WTC11 (cell line): ENCODE measurements at regions not wholly inside any gene's neighbourhood (a gene's known extent, or its start where the extent isn't known, plus 50 kb on each side); places are given as distances from the start of the nearest gene placed in this dataset.

Source experiments
- ATF1 ChIP-seq: sonication (generic); formaldehyde crosslinking; IDR thresholded peaks from 2 replicates; pipeline ENCODE4 v1.8.1; 2023; ENCODE audit warnings: mild to moderate bottlenecking, moderate library complexity, missing genetic modification reagents
- FOXJ3 ChIP-seq: sonication (generic); formaldehyde crosslinking; IDR thresholded peaks from 2 replicates; pipeline ENCODE4 v1.9.0; 2021; ENCODE audit warnings: missing genetic modification reagents, mild to moderate bottlenecking, borderline replicate concordance
- GABPB1 ChIP-seq: sonication (generic); formaldehyde crosslinking; IDR thresholded peaks from 2 replicates; pipeline ENCODE4 v1.8.1; 2023; ENCODE audit warnings: mild to moderate bottlenecking, missing genetic modification reagents
- NFE2L1 ChIP-seq: sonication (generic); formaldehyde crosslinking; IDR thresholded peaks from 2 replicates; pipeline ENCODE4 v1.8.1; 2023; ENCODE audit warnings: missing genetic modification reagents
- NFYB ChIP-seq: sonication (generic); formaldehyde crosslinking; conservative IDR thresholded peaks from 2 replicates; pipeline ENCODE4 v1.8.0; 2022; ENCODE audit warnings: low read depth, missing genetic modification reagents
- SMAD3 ChIP-seq: sonication (generic); formaldehyde crosslinking; IDR thresholded peaks from 2 replicates; pipeline ENCODE4 v1.8.0; 2022; ENCODE audit warnings: missing genetic modification reagents, mild to moderate bottlenecking, borderline replicate concordance
- TCF7 ChIP-seq: sonication (generic); formaldehyde crosslinking; IDR thresholded peaks from 2 replicates; pipeline ENCODE4 v1.8.0; 2022; ENCODE audit warnings: mild to moderate bottlenecking, low read depth, missing genetic modification reagents, moderate library complexity
- ZBTB21 ChIP-seq: sonication (generic); formaldehyde crosslinking; IDR thresholded peaks from 2 replicates; pipeline ENCODE4 v1.8.1; 2023; ENCODE audit warnings: mild to moderate bottlenecking, missing genetic modification reagents, borderline replicate concordance
- ZNF416 ChIP-seq: fragments of 250-450 bp; sonication (Bioruptor Pico); IDR thresholded peaks from 2 replicates; pipeline ENCODE4 v1.9.0; 2021; ENCODE audit warnings: mild to moderate bottlenecking, inconsistent platforms
- TF ChIP-seq, protein P1 (sequence below): fragments of 200-600 bp; IDR thresholded peaks from 2 replicates; pipeline ENCODE4 v1.8.0; 2022; ENCODE audit warnings: antibody characterized with exemption
- TF ChIP-seq, protein P2 (sequence below): sonication (generic); formaldehyde crosslinking; IDR thresholded peaks from 2 replicates; pipeline ENCODE4 v1.8.1; 2023; ENCODE audit warnings: mild to moderate bottlenecking, missing genetic modification reagents, moderate library complexity
- TF ChIP-seq, protein P3 (sequence below): sonication (generic); formaldehyde crosslinking; IDR thresholded peaks from 2 replicates; pipeline ENCODE4 v1.8.1; 2022; ENCODE audit warnings: low read depth, missing genetic modification reagents, borderline replicate concordance
- TF ChIP-seq, protein P4 (sequence below): sonication (generic); formaldehyde crosslinking; conservative IDR thresholded peaks from 2 replicates; pipeline ENCODE4 v1.8.1; 2022; ENCODE audit warnings: mild to moderate bottlenecking, missing genetic modification reagents
- TF ChIP-seq, protein P5 (sequence below): sonication (generic); formaldehyde crosslinking; IDR thresholded peaks from 2 replicates; pipeline ENCODE4 v1.8.0; 2022; ENCODE audit warnings: mild to moderate bottlenecking, missing genetic modification reagents

DNA sequence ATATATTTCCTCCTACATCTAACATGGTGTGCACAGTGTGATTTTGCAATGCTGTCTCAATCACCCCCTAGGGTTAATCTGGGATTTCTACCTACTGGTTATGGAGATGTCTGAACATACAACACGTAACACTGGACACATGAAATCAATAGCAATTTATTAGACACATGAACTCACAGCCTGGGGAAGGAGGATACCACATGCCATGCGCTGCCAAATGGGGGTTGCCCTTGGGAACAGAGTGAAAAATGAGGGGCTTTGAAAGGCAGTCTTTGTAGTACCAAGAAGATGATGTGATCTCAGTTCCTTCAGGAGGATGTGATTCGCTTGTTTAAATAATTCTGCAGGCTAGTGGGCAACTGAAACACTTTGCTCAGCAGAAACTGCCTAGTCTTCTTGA is 253.6 kb upstream of the LRRC4C start:
- TF ChIP-seq ZBTB21 (CRISPR knock-in tag) (no peak), NFE2L1 (CRISPR knock-in tag) (no peak), TCF7 (CRISPR knock-in tag) (no peak), SMAD3 (CRISPR knock-in tag) (no peak), ATF1 (CRISPR knock-in tag) (no peak), ZNF416 (CRISPR knock-in tag) (no peak), NFYB (CRISPR knock-in tag) (no peak), GABPB1 (CRISPR knock-in tag) (no peak), FOXJ3 (CRISPR knock-in tag) (no peak)
- TF ChIP-seq, protein P1, sequence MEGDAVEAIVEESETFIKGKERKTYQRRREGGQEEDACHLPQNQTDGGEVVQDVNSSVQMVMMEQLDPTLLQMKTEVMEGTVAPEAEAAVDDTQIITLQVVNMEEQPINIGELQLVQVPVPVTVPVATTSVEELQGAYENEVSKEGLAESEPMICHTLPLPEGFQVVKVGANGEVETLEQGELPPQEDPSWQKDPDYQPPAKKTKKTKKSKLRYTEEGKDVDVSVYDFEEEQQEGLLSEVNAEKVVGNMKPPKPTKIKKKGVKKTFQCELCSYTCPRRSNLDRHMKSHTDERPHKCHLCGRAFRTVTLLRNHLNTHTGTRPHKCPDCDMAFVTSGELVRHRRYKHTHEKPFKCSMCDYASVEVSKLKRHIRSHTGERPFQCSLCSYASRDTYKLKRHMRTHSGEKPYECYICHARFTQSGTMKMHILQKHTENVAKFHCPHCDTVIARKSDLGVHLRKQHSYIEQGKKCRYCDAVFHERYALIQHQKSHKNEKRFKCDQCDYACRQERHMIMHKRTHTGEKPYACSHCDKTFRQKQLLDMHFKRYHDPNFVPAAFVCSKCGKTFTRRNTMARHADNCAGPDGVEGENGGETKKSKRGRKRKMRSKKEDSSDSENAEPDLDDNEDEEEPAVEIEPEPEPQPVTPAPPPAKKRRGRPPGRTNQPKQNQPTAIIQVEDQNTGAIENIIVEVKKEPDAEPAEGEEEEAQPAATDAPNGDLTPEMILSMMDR, result no peak
- TF ChIP-seq, protein P2, sequence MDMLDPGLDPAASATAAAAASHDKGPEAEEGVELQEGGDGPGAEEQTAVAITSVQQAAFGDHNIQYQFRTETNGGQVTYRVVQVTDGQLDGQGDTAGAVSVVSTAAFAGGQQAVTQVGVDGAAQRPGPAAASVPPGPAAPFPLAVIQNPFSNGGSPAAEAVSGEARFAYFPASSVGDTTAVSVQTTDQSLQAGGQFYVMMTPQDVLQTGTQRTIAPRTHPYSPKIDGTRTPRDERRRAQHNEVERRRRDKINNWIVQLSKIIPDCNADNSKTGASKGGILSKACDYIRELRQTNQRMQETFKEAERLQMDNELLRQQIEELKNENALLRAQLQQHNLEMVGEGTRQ, result no peak
- TF ChIP-seq, protein P3, sequence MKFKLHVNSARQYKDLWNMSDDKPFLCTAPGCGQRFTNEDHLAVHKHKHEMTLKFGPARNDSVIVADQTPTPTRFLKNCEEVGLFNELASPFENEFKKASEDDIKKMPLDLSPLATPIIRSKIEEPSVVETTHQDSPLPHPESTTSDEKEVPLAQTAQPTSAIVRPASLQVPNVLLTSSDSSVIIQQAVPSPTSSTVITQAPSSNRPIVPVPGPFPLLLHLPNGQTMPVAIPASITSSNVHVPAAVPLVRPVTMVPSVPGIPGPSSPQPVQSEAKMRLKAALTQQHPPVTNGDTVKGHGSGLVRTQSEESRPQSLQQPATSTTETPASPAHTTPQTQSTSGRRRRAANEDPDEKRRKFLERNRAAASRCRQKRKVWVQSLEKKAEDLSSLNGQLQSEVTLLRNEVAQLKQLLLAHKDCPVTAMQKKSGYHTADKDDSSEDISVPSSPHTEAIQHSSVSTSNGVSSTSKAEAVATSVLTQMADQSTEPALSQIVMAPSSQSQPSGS (CRISPR knock-in tag), result no peak
- TF ChIP-seq, protein P4, sequence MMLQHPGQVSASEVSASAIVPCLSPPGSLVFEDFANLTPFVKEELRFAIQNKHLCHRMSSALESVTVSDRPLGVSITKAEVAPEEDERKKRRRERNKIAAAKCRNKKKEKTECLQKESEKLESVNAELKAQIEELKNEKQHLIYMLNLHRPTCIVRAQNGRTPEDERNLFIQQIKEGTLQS (CRISPR knock-in tag), result no peak
- TF ChIP-seq, protein P5, sequence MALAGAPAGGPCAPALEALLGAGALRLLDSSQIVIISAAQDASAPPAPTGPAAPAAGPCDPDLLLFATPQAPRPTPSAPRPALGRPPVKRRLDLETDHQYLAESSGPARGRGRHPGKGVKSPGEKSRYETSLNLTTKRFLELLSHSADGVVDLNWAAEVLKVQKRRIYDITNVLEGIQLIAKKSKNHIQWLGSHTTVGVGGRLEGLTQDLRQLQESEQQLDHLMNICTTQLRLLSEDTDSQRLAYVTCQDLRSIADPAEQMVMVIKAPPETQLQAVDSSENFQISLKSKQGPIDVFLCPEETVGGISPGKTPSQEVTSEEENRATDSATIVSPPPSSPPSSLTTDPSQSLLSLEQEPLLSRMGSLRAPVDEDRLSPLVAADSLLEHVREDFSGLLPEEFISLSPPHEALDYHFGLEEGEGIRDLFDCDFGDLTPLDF, result no peak
